ENCODE measurements at regions not wholly inside any gene's neighbourhood (a gene's known extent, or its start where the extent isn't known, plus 50 kb on each side); places are given as distances from the start of the nearest gene placed in this dataset.

DNA sequence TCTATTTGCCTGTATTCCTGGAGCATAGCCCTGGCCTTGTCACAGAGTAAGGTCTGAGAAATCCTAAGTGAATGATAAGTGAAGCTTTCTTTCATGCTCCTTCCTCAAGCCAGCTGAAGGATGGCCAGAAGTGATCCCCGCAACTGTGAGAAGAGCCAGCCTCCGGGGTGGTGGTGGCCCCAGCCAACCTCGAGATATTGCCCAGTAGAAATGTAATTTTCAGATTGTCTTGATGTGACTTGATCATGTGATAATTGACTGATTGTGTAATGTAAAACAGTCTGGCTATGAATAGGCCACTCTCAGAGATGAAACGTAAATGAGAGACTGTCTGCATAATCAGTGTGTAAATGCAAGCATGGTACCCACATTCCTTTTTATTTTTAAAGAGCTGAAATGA, 242.4 kb upstream of the CAMK1G start:
- no peaks in the 10 kb centered on the region for H4K20me1 ChIP-seq (ENCODE audit: insufficient read depth, low read length)
- H3K27ac Mint-ChIP-seq = no peak overlapping the region
- H3K9me3 Mint-ChIP-seq = peaks cover 0 to 3% (median 0%) of the 10 kb centered on the region in 7 donors

DNA sequence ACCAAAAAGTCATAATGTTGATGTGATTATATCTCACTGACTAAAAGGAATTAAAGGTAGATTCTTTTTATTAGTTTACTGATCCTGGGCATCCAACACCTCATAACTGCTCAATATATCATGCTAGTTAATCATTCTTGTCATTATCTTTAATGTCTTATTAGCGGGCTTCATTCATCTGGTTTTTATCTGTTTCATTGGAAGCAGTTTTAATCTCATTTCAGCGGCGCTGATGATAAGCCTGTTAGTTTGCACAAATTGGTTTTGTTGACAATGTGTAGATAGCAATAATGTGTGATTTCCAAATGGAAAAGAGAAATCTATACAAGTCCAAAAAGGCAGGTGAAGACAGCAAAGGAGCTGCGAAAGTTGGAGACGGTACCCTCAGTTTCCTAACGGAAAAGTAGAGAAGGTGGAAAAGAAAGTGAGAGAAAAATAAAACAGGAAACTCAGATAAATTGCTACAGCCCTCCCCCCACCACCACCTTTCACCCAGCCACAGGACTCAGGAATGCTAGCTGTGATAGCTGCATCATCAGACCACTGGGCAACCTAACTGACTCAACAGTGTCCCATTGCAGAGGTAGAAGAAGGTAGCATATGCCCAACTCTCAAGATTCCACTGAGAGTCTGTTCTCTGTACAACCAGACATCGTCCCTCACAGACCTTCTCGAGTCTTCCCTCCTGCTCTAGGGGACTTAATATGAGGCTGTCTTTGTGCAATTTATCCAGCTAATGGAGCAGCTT, 241.7 kb upstream of the CAMK1G start:
- TF ChIP-seq, protein P1, sequence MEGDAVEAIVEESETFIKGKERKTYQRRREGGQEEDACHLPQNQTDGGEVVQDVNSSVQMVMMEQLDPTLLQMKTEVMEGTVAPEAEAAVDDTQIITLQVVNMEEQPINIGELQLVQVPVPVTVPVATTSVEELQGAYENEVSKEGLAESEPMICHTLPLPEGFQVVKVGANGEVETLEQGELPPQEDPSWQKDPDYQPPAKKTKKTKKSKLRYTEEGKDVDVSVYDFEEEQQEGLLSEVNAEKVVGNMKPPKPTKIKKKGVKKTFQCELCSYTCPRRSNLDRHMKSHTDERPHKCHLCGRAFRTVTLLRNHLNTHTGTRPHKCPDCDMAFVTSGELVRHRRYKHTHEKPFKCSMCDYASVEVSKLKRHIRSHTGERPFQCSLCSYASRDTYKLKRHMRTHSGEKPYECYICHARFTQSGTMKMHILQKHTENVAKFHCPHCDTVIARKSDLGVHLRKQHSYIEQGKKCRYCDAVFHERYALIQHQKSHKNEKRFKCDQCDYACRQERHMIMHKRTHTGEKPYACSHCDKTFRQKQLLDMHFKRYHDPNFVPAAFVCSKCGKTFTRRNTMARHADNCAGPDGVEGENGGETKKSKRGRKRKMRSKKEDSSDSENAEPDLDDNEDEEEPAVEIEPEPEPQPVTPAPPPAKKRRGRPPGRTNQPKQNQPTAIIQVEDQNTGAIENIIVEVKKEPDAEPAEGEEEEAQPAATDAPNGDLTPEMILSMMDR (IDR thresholded peaks at IDR 0.05) = no peak
- no peaks in the 10 kb centered on the region for H3K36me3 Mint-ChIP-seq
- Histone ChIP-seq H3K27ac (ENCODE audit: low read depth in 1 of 2, low read length in 2 of 2) (no peak overlapping the region), H3K9me3 (replicated peaks in 1 of 2; ENCODE audit: control insufficient read depth in 1 of 2, insufficient read depth in 1 of 2, low read length in 2 of 2) (no peaks in the 10 kb centered on the region), H2AFZ (ENCODE audit: insufficient read depth, low read depth, low read length, poor library complexity, severe bottlenecking) (no peak overlapping the region), H3K4me2 (replicated peaks; ENCODE audit: extremely low read depth, low read length, poor library complexity, severe bottlenecking) (no peak overlapping the region), H4K20me1 (ENCODE audit: insufficient read depth, low read length) (no peaks in the 10 kb centered on the region), H3K27me3 (ENCODE audit: control insufficient read depth in 2 of 2, insufficient read depth in 2 of 2, low read length in 2 of 2) (peaks cover 0 to 4% of the 10 kb centered on the region in 2 donors), H3K79me2 (ENCODE audit: insufficient read depth, low read length) (no peaks in the 10 kb centered on the region), H3K4me1 (ENCODE audit: control insufficient read depth in 1 of 2, insufficient read depth in 2 of 2, low read length in 2 of 2) (no peaks in the 10 kb centered on the region), H3K9ac (ENCODE audit: insufficient read depth, low read length, poor library complexity, severe bottlenecking) (no peak overlapping the region), H3K4me3 (replicated peaks in 1 of 3; ENCODE audit: low read depth in 2 of 3, low read length in 3 of 3) (no peak overlapping the region), H3K36me3 (replicated peaks in 1 of 2; ENCODE audit: control insufficient read depth in 1 of 2, insufficient read depth in 2 of 2, low read length in 2 of 2) (no peaks in the 10 kb centered on the region)
- no peaks in the 10 kb centered on the region for H3K4me1 Mint-ChIP-seq
- H3K9me3 Mint-ChIP-seq = peaks cover 0 to 7% (median 0%) of the 10 kb centered on the region in 7 donors
- peaks cover 1 to 6% (median 2%) of the 10 kb centered on the region in 3 donors for H3K27me3 Mint-ChIP-seq (ENCODE audit: low read depth in 3 of 3)
- whole genome bisulfite sequencing (ENCODE audit: insufficient coverage) = 100% methylated on average over 2 of the region's 8 CpGs
- no peak for DNase-seq
- intact Hi-C loops (cut with micrococcal nuclease) = no loop called here
- no peak overlapping the region for H3K4me3 Mint-ChIP-seq
- no peak overlapping the region for H3K27ac Mint-ChIP-seq

More for the DNA sequence above, 242.4 kb upstream of the CAMK1G start:
- Histone ChIP-seq H3K27ac (ENCODE audit: low read depth in 1 of 2, low read length in 2 of 2) (no peak overlapping the region), H3K9me3 (replicated peaks in 1 of 2; ENCODE audit: control insufficient read depth in 1 of 2, insufficient read depth in 1 of 2, low read length in 2 of 2) (no peaks in the 10 kb centered on the region), H3K4me3 (replicated peaks in 1 of 3; ENCODE audit: low read depth in 2 of 3, low read length in 3 of 3) (no peak overlapping the region), H3K4me2 (replicated peaks; ENCODE audit: extremely low read depth, low read length, poor library complexity, severe bottlenecking) (no peak overlapping the region), H3K27me3 (ENCODE audit: control insufficient read depth in 2 of 2, insufficient read depth in 2 of 2, low read length in 2 of 2) (peaks cover 0 to 4% of the 10 kb centered on the region in 2 donors), H3K36me3 (replicated peaks in 1 of 2; ENCODE audit: control insufficient read depth in 1 of 2, insufficient read depth in 2 of 2, low read length in 2 of 2) (no peaks in the 10 kb centered on the region), H3K79me2 (ENCODE audit: insufficient read depth, low read length) (no peaks in the 10 kb centered on the region), H2AFZ (ENCODE audit: insufficient read depth, low read depth, low read length, poor library complexity, severe bottlenecking) (no peak overlapping the region), H3K4me1 (ENCODE audit: control insufficient read depth in 1 of 2, insufficient read depth in 2 of 2, low read length in 2 of 2) (no peaks in the 10 kb centered on the region), H3K9ac (ENCODE audit: insufficient read depth, low read length, poor library complexity, severe bottlenecking) (no peak overlapping the region)
- peaks cover 1 to 4% (median 2%) of the 10 kb centered on the region in 3 donors for H3K27me3 Mint-ChIP-seq (ENCODE audit: low read depth in 3 of 3)
- TF ChIP-seq, protein P1 (IDR thresholded peaks at IDR 0.05) = no peak
- H3K36me3 Mint-ChIP-seq = no peaks in the 10 kb centered on the region
- H3K4me3 Mint-ChIP-seq = no peak overlapping the region
- H3K4me1 Mint-ChIP-seq = no peaks in the 10 kb centered on the region
- intact Hi-C loops (cut with micrococcal nuclease) = no loop called here
- DNase-seq = no peak
- WGBS (ENCODE audit: insufficient coverage) = 92% methylated on average over 2 of the region's 4 CpGs
